Adrenal gland (tissue), 9 donors: ENCODE measurements at regions not wholly inside any gene's neighbourhood (a gene's known extent, or its start where the extent isn't known, plus 50 kb on each side); places are given as distances from the start of the nearest gene placed in this dataset.

ENCODE experiments used
- DNase-seq, 7 donors: peaks; one replicate each; pipeline ENCODE4 v3.0.0-alpha.2; 2019 to 2020
- H3K27ac ChIP-seq, 5 donors: fragments of 200-600 bp; sonication (generic) in 4 of 5; 1 replicate in 3 of 5; 2 replicates in 2 of 5; pipeline versions ENCODE4 v1.5.1 to v1.8.0; 2016 to 2020; ENCODE audit warnings: mild to moderate bottlenecking in 1 of 5
- H3K27me3 ChIP-seq: fragments of 200-600 bp; 2 replicates; pipeline ENCODE4 v1.8.0; 2021
- H3K36me3 ChIP-seq, 2 donors: fragments of 200-600 bp; replicated peaks in 1 of 2; 1 replicate in 1 of 2; 2 replicates in 1 of 2; pipeline versions ENCODE4 v1.5.1 to v1.8.0; 2018 to 2022
- H3K4me1 ChIP-seq, 2 donors: fragments of 200-600 bp; replicated peaks in 1 of 2; 1 replicate in 1 of 2; 2 replicates in 1 of 2; pipeline versions ENCODE4 v1.5.1 to v1.8.0; 2018 to 2021
- H3K4me3 ChIP-seq, 4 donors: fragments of 200-600 bp; sonication (generic) in 3 of 4; one replicate each; pipeline ENCODE4 v1.5.1; 2016 to 2018
- H3K9me3 ChIP-seq, 3 donors: fragments of 200-600 bp; sonication (generic) in 1 of 3; replicated peaks in 1 of 3; 1 replicate in 2 of 3; 2 replicates in 1 of 3; pipeline versions ENCODE4 v1.5.1 to v1.8.0; 2016 to 2021
- CTCF ChIP-seq, 6 experiments: fragments of 450-650 bp in 4 of 6; fragments of 200-600 bp in 2 of 6; sonication (generic) in 1 of 6; IDR thresholded peaks; 1 replicate in 5 of 6; 2 replicates in 1 of 6; pipeline versions ENCODE4 v1.5.1 to v1.8.0; 2016 to 2021; ENCODE audit warnings: antibody characterized with exemption in 6 of 6, mild to moderate bottlenecking in 2 of 6, moderate library complexity in 1 of 6
- POLR2A ChIP-seq, 2 donors: fragments of 450-650 bp; IDR thresholded peaks; one replicate each; pipeline ENCODE4 v1.6.1; 2017; ENCODE audit warnings: antibody characterized with exemption in 2 of 2, mild to moderate bottlenecking in 2 of 2, moderate library complexity in 1 of 2
- WGBS, 4 donors: extraction: QIAGEN DNeasy Blood & Tissue Kit in 2 of 4; methylation state at CpG; one replicate each; pipeline versions ENCODE4 v1.1.5 to v1.1.7; 2013 to 2017; 5-methylcytosine and 5-hydroxymethylcytosine counted together
- intact Hi-C, 2 donors: fragments of 100-400 bp; cut with DNase I; formaldehyde crosslinking; loops; one replicate each; pipeline versions ENCODE4 v1.14.1 to v1.15.0; 2022 to 2023
- donor health status: healthy with polysubstance abuse.
- donor health status: Bipolar disorder and iron deficiency.
- donor health status: DM: yes; HTN: yes; CAD: no.
- donor health status: DM: no; HTN: no; CAD: no.
- donor health status: DM: no; HTN: no; CAD: no.

GRCh38 chr10:28970231-28970630, 292.9 kb downstream of the BAMBI start:
- Histone ChIP-seq H3K4me3 (no peak overlapping the region), H3K27me3 (no peaks in the 10 kb centered on the region), H3K27ac (no peak overlapping the region), H3K9me3 (no peaks in the 10 kb centered on the region), H3K36me3 (no peaks in the 10 kb centered on the region), H3K4me1 (no peaks in the 10 kb centered on the region)
- intact Hi-C loops, result no loop called here
- TF ChIP-seq POLR2A (IDR thresholded peaks at IDR 0.05) (no peak), CTCF (IDR thresholded peaks at IDR 0.05) (no peak)
- no peak for DNase-seq
- 66 to 82% (median 74%) methylated on average over 6 of the region's 6 CpGs for WGBS, 4 donors

DNA sequence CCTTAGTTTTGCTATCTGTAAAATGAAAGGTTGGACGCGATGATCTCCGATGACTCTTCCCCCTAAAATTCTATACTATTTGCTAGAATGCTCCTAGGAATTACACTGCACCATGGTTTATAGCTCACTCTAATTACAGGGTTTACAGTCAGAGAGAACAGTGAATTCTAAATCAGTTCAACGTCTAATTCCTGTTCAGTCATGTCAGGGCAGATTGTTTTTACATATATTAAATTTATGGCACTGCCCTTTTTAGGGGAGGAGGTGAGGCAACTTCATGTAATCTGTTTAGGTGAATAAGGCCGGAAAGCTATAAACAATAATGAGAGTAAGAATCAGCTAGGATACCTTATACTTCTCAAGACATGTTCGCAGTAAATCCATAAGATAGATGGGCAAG, 293.9 kb downstream of the BAMBI start:
- 95 to 99% (median 98%) methylated on average over 6 of the region's 6 CpGs for WGBS, 4 donors
- no peak for DNase-seq
- Histone ChIP-seq H3K9me3 (no peaks in the 10 kb centered on the region), H3K4me3 (no peak overlapping the region), H3K27ac (no peak overlapping the region), H3K36me3 (no peaks in the 10 kb centered on the region), H3K4me1 (no peaks in the 10 kb centered on the region), H3K27me3 (no peaks in the 10 kb centered on the region)
- intact Hi-C loops, result no loop called here
- TF ChIP-seq CTCF (IDR thresholded peaks at IDR 0.05), result no peak
- no peak for TF ChIP-seq POLR2A (IDR thresholded peaks at IDR 0.05)

- no peaks in the 10 kb centered on the region for H3K36me3 ChIP-seq
- no peak for TF ChIP-seq POLR2A (IDR thresholded peaks at IDR 0.05)
- no peak for TF ChIP-seq CTCF (IDR thresholded peaks at IDR 0.05)
- WGBS, 4 donors, result 82 to 93% (median 86%) methylated on average over 5 of the region's 5 CpGs
- H3K9me3 ChIP-seq, result no peaks in the 10 kb centered on the region
- H3K27me3 ChIP-seq, result no peaks in the 10 kb centered on the region
- no peak overlapping the region for H3K4me3 ChIP-seq
- intact Hi-C loops, result no loop called here
- no peaks in the 10 kb centered on the region for H3K4me1 ChIP-seq
- no peak overlapping the region for H3K27ac ChIP-seq
- no peak for DNase-seq
Measured at GRCh38 chr10:28971764-28972163, 294.4 kb downstream of the BAMBI start.

DNA sequence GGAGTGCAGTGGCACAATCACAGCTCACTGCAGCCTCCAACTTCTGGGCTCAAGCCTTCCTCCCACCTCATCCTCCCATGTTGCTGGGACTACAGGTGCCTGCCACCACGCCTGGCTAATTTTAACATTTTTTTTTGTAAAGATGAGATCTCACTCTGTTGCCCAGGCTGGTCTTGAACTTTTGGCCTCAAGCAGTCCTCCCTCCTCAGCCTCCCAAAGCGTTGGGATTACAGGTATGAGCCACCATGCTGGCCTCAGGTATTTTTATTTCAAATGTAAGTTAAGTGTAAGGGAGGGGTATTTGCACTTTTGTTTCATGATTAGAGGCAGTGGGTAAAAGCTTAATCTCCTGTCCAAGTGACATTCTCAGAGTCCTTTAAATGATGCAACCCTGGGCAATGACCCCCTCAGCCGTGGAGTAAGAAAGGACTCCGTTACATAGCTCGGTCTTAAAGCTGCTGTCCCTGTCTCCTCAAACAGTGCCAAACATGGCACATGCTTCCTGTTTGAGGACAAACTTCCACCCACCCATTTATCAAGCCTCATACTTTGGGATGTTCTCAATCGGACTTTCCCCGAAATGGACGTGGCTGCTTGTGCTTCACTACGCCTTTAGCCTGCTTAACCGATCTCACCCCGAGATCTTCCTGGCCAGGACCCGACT, 296.1 kb downstream of the BAMBI start:
- Histone ChIP-seq H3K9me3 (no peaks in the 10 kb centered on the region), H3K4me3 (no peak overlapping the region), H3K27ac (no peak overlapping the region), H3K36me3 (no peaks in the 10 kb centered on the region), H3K4me1 (no peaks in the 10 kb centered on the region), H3K27me3 (no peaks in the 10 kb centered on the region)
- no peak for DNase-seq
- TF ChIP-seq CTCF (IDR thresholded peaks at IDR 0.05), result no peak
- TF ChIP-seq POLR2A (IDR thresholded peaks at IDR 0.05), result no peak
- WGBS, 4 donors, result 84 to 94% (median 91%) methylated on average over 12 of the region's 12 CpGs
- intact Hi-C loops, result no loop called here
